DMS 273 treated with DMSO at 0.1 percent for 48 hours (cell line): ENCODE measurements at regions not wholly inside any gene's neighbourhood (a gene's known extent, or its start where the extent isn't known, plus 50 kb on each side); places are given as distances from the start of the nearest gene placed in this dataset.
"Not testable (repeated sequence)": the region's sequence is repeated elsewhere in the genome, so short reads cannot be mapped to it uniquely, and the experiment has no call there.

Source experiments
- DNase-seq: peaks from one replicate; lab custom pipeline; 2025; lab: John Stamatoyannopoulos, UW

DNA sequence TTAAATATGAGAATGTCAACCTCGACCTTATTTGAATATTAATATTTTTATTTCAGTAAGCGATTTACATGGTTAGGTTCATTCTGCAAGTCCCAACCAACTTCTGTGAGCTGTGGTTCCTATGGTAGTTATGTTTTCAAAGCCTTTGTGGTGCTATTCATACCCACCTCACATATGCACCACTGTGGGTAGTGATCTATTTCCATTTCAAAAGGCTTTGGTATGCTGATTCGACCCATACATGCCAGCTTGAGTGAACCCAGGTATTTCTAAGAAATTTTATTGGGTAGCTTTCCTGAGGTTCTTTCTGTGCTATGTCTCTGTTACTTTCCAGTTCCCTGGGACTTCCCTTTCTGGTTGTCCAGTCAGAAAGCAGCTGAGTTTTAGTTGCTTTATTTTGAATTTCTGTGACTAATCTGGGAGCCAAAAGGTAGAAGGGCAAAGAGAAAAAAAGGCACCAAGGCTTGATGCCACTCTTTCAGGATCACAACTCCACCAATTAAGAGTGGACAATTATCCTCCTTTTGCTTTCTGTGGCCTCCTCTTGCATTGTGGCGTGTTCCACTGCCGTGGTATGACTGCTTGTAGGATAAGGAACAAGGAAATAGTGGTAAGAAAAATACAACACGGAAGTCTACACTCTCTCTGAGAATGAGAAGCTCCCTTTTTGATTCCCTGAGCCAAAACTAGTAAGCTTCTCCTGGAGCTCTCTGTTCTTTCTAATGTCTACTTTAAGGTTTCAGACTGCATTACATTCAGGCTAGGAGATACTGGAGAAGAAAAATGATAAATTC lies 729.1 kb downstream of the NOVA1 start:
- no peak for DNase-seq

- no peak for DNase-seq
Measured at GRCh38 chr14:25861406-25861805, 736.4 kb downstream of the NOVA1 start.

DNA sequence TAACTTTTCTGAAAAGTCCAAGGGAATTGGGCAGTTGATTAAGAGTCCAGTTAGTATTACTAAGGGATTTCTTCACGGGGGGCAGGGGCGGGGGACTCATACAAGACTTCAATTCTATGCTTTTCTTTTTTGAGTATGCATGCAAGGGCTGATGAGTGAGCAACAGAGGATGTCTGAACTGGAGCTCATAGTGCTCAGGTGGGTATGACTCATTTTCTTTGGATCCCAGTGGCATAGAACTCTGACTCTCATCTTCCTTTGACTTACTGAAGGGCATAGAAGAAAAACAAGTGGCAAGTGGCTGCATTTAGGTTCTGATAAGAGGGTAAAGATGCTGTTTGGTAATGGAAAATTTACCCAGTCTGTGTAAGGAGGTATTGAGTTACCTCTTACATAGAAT lies 749.2 kb downstream of the NOVA1 start:
- DNase-seq = no peak

DNA sequence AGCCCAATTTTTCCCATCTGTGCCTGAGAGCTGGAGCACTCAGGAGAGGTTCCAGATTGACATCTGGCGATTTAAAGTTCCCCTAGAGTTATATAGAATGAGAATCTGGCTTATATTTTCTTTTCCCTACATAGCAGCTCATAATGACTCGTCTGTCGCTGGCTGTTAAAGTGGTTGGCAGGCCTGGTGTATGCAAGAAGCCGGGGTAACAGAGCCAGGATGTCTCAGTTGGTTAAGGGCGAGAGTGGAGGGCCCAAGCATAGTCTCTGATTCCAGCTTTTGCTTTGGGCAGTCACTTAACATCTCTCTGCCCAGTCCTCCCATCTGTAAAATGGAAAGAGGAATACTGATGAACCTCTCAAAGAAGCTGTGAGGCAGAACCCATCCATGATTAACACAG lies 751.6 kb downstream of the NOVA1 start:
- DNase-seq = no peak

DNA sequence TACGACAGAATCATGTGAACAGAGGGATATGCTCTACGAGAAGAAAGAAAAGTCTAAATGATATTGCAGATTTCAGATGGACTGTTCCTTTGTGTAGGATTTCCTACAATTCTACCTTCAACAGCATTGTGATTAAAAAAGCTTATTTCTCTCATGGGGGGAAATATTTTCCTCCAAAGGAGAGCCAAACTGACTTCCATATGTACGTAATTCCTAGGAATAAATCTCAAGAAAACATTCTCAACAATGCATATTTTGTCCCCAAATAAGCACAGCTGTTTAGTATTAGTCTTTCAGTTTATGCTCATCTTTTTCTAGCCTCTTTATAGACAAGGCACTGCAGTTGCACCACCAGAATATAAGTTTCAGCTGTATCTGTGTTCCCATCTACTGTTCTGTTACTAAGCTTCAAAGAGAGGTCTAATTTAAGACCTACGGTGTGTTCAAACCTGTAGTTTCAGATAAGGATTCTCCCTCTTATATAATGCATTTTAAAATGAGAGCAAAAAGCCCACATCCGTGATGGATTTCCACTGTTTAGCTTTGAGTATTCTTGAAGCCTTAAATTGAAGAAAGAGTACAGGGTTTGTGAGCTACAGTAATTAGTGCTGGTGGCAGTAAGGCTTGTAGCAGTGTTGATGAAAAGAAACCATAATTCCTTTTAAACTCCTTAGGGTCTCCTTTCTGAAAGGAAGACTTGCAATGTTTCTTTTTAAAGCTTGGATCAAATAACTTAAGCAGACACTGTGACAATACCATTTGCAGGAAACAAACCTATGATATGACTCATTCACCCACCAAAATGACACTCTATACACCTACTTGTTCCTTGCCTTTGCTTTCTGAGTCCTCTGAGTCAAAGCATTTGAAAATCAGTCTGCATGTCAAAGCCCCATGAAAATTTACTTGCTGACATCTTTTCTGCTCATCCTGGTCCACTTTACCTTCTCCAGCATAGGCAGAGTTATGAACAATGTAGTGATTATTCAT lies 754.1 kb downstream of the NOVA1 start:
- no peak for DNase-seq

- no peak for DNase-seq
Measured at GRCh38 chr14:25841226-25841625, 756.6 kb downstream of the NOVA1 start.

DNA sequence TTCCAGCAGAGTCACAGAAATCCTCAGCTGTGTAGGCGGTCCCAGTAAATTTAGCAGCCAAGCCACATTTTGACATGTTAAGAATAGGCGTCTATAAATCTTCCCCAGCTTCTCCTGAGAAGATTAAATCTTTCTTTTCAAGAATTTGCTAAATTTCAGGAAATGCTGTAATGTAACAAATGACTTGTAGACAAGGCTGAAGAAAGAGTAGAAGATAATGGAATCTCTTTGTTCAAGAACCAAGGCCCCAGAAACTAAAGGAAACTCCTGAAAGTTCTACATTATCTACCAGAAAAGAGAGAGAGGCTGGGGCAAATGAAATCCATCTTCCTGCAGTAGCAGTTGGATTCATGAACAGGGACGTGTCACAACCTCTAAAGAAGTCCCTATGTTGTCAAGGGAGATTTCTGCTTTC lies 760.3 kb downstream of the NOVA1 start:
- DNase-seq = no peak

DNA sequence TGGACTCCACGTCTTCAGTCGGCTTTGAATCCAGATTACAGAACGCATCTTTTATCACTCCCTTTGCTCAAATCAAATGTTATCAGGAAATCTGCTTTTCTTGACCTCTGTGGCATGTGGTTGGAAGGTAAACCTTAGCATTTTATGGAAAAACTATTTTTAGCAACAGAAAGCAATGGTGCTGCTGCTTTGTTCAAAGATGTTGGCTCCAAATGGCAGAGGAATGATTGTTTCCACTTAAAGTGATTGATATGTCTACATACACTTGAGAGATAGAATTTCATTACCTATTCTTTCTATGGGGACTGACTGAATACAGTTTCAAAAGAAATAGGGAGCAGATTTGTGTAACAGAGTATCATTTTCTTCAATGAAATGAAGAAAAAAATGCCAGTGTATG lies 761.2 kb downstream of the NOVA1 start:
- DNase-seq = no peak

DNA sequence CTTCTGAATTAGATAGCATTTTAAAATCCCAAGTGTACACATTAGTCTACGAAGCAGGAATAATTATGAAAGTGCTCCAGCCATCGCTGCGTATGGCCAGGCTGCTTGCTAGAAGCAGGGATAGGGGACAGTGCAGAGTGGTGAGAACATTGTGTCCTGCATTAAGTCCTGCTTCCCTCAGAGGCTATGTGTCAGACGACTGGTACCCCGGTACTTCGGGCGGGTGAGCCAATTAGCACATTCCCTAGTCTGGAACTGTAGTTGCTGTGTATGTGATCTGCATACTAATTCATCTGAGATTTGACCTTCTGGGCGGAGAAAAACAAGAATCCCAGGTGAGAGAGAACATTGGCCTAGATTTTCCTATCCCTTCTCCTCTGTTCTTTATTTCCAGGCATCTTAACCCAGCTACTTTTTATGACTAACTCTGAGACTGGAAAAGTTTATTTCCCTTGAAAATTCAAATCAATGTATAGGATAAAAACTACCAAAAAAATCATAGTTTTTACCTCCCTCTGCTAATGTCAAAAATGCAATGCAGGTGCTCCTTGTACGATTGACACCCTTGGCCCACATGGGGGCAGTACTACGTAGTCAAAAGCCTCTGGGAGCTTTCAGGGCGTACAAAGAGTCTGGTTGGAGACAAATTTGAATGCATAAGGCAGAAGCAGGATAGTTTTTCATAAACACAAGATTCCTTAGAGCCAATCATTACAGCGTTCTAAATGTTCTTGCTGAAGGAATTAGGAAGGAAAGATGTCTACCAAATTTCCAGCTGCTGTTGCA lies 764.3 kb downstream of the NOVA1 start:
- DNase-seq = no peak

DNA sequence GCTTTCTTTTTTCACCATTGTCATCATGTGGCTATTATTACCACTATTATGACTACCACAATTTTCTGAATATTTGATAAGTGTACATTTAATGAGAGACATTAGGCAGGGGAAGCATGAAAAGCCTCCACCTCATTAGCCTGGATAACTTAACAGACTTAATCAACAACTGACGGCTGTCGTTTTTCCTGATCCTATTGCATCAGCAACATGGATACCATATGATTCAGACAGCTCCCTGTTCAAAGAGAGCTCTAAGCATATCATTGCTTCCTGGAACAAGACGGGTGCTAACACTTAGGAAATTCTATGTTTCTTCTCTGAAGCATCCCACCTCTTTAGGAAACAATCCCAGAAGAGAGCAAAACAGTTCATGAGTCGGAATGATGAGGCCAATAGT lies 765.2 kb downstream of the NOVA1 start:
- no peak for DNase-seq

- DNase-seq = no peak
Measured at GRCh38 chr14:25828562-25828961, 769.3 kb downstream of the NOVA1 start.

DNA sequence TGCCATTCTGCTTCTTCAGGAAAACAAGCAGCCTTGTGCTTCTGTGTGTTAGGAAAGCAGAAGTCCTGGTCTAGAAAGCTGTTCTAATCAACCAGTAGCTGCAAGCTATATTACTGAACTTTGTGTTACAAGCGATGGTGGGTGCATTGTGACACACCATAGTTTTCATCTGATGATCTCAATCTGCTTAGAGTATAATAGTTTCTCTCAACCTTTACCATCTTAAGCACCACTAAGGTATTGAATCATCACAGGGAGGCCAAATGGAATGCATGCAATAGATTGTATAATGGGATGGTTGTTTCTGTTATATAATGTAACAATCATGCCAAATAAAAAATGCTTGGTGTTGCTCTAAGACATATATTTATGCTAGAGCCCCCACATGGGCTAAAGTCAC lies 771.7 kb downstream of the NOVA1 start:
- no peak for DNase-seq

DNA sequence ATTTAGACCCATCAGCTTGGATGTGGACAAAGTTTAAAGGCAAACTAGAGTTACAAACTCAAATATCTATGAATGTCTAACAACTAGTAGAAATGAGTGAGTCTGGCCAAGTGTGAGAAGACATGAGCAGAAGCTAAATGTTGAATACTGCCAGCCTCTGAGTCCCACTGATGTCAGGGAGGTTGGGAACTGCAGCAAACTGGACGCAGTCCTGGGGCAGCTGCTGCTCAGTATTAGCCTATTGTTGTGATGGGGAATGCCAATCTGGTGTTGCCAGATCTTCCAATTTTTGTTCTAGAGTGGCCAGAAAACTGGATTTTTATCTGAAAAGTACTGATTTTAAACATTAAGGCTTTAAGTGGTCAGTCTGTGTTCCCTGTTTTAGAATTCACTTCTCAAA lies 770.4 kb upstream of the STXBP6 start:
- DNase-seq = no peak

DNA sequence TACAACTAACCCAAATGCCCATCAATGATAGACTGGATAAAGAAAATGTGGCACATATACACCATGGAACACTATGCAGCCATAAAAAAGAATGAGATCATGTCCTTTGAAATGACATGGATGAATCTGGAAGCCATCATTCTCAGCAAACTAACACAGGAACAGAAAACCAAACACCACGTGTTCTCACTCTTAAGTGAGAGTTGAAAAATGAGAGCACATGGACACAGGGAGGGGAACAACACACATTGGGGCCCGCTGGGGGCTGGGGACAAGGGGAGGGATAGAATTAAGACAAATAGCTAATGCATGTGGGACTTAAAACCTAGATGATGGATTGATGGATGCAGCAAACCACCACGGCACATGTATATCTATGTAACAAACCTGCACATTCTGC lies 764.7 kb upstream of the STXBP6 start:
- not testable (repeated sequence) for DNase-seq

- no peak for DNase-seq
Measured at GRCh38 chr14:25803386-25804018, 753.6 kb upstream of the STXBP6 start.

DNA sequence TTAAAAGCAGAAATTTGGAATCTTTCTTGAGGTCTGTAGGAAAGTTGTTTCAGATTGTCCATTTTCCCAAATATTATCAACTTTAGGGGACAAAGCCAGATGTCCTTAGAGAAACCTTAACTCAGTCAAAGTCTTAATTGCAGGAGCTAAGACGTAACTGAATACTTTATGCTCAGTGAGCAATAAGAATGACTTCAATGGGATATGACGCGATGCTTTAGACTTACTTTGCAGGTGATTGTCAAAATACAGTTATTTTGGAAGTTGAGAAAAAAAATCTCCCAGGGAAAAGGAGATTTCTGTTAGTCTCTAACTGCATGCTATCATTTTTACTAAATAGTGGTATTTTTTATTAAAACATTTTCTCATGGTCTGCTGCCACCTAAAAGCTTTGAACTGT lies 750.9 kb upstream of the STXBP6 start:
- no peak for DNase-seq

DNA sequence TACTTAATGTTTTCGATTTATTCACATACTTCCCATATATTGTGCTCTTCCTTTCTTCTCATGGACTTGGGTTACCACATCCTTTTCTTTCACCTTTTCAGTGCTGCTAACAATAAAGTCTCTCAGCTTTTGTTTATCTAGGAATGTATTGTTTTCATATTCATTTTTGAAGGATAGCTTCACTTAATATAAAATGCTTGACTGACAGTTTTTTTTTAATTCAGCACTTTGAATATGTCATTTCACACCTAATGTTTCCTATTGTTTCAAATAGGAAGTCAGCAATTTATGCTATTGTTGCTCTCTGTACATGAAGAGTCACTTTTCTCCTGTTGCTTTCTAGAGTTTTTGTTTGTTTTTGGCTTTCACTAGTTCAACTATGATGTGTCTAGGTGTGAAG lies 738.3 kb upstream of the STXBP6 start:
- DNase-seq = no peak

GRCh38 chr14:25765909-25766308 lies 716.0 kb upstream of the STXBP6 start:
- DNase-seq = no peak

- DNase-seq = no peak
Measured at GRCh38 chr14:25759920-25760655, 710.1 kb upstream of the STXBP6 start.

DNA sequence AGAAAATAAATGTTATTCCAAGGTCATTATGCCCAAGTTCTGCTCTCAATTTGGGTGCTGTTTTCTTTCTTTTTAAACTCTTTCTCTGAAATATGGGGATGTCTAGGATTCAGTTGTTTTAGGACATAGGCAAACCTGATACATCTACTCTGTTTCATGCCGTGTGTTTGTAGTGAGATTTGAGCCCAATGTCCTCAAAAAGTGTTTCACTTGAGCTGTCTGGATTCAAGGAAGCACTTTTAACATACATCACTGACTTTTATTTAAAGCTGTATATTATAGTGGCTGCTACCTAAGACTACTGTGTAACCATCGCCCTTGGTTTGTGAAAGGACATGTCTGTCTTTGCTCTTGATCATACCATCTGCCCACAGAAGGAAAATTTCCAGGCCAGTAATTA lies 709.3 kb upstream of the STXBP6 start:
- DNase-seq = no peak

DNA sequence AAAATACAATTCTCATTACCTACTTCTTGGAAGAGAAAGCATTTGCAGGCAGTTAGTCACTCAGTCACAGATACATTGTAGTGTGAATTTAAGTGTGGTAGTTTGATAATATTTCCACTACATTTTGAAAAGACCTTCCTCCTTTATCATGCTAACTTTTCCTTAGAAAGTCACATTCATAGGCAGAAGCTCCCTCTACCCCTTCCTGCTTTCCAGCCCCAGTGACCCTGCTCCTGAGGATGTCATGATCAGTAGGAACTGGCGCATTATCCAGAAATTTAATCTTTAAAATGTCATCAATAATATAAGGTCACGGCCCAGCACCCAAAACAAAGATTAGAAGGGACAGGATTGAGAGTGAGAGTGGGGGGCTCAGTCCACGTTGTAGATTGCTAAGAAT lies 707.4 kb upstream of the STXBP6 start:
- no peak for DNase-seq
